ENCODE measurements at regions not wholly inside any gene's neighbourhood (a gene's known extent, or its start where the extent isn't known, plus 50 kb on each side); places are given as distances from the start of the nearest gene placed in this dataset.

GRCh38 chr7:391961-392524 is 102.1 kb downstream of the FOXL3 start:
- no peak for ATAC-seq (ENCODE audit: insufficient read depth, low read depth)
- TF ChIP-seq CTCF (IDR thresholded peaks at IDR 0.05; ENCODE audit: borderline replicate concordance, extremely low read depth, low read length, poor library complexity, severe bottlenecking) (no peak), EZH2 (IDR thresholded peaks at IDR 0.05; ENCODE audit: borderline replicate concordance, low read depth, low read length, severe bottlenecking) (no peak)

GRCh38 chr7:392822-393221 is 102.9 kb downstream of the FOXL3 start:
- H3K4me2 ChIP-seq (ENCODE audit: insufficient read depth, low read length), result no peak overlapping the region
- no peaks in the 10 kb centered on the region for H4K20me1 ChIP-seq (ENCODE audit: insufficient read depth, low read length)
- TF ChIP-seq CTCF (IDR thresholded peaks at IDR 0.05; ENCODE audit: borderline replicate concordance, extremely low read depth, low read length, poor library complexity, severe bottlenecking), result no peak
- TF ChIP-seq EZH2 (IDR thresholded peaks at IDR 0.05; ENCODE audit: borderline replicate concordance, low read depth, low read length, severe bottlenecking), result no peak
- ATAC-seq (ENCODE audit: insufficient read depth, low read depth) (no peak), DNase-seq (no peak)
- H3K36me3 ChIP-seq (ENCODE audit: insufficient read depth, low read length), result no peaks in the 10 kb centered on the region
- no peak overlapping the region for H3K9ac ChIP-seq (ENCODE audit: low read depth, low read length)
- no peaks in the 10 kb centered on the region for H3K27me3 ChIP-seq (ENCODE audit: insufficient read depth, low read length, poor library complexity)
- H3K79me2 ChIP-seq (ENCODE audit: insufficient read depth, low read length), result no peaks in the 10 kb centered on the region
- H3K9me3 ChIP-seq (ENCODE audit: insufficient read depth, low read length, severe bottlenecking), result peaks cover 20% of the 10 kb centered on the region
- no peaks in the 10 kb centered on the region for H3K4me1 ChIP-seq (ENCODE audit: insufficient read depth, low read length)
- no peak overlapping the region for H2AFZ ChIP-seq (ENCODE audit: low read depth, low read length)
- no peak overlapping the region for H3K4me3 ChIP-seq (ENCODE audit: low read depth in 1 of 2, low read length in 2 of 2)
- no peak overlapping the region for H3K27ac ChIP-seq (ENCODE audit: low read length)

More at GRCh38 chr7:391961-392524, 102.1 kb downstream of the FOXL3 start:
- H3K4me3 ChIP-seq (ENCODE audit: low read depth in 1 of 2, low read length in 2 of 2), result no peak overlapping the region
- H3K27me3 ChIP-seq (ENCODE audit: insufficient read depth, low read length, poor library complexity), result no peaks in the 10 kb centered on the region
- no peak for DNase-seq
- H3K27ac ChIP-seq (ENCODE audit: low read length), result no peak overlapping the region
- H3K36me3 ChIP-seq (ENCODE audit: insufficient read depth, low read length), result no peaks in the 10 kb centered on the region
- H3K9me3 ChIP-seq (ENCODE audit: insufficient read depth, low read length, severe bottlenecking), result peaks cover 15% of the 10 kb centered on the region
- H3K4me2 ChIP-seq (ENCODE audit: insufficient read depth, low read length), result no peak overlapping the region
- H2AFZ ChIP-seq (ENCODE audit: low read depth, low read length), result no peak overlapping the region
- H3K9ac ChIP-seq (ENCODE audit: low read depth, low read length), result no peak overlapping the region
- no peaks in the 10 kb centered on the region for H3K79me2 ChIP-seq (ENCODE audit: insufficient read depth, low read length)
- no peaks in the 10 kb centered on the region for H4K20me1 ChIP-seq (ENCODE audit: insufficient read depth, low read length)
- H3K4me1 ChIP-seq (ENCODE audit: insufficient read depth, low read length), result no peaks in the 10 kb centered on the region

GRCh38 chr7:395643-396042 is 105.7 kb downstream of the FOXL3 start:
- H3K36me3 ChIP-seq (ENCODE audit: insufficient read depth, low read length), result no peaks in the 10 kb centered on the region
- no peaks in the 10 kb centered on the region for H3K4me1 ChIP-seq (ENCODE audit: insufficient read depth, low read length)
- H3K4me3 ChIP-seq (ENCODE audit: low read depth in 1 of 2, low read length in 2 of 2), result no peak overlapping the region
- no peak overlapping the region for H3K27ac ChIP-seq (ENCODE audit: low read length)
- H4K20me1 ChIP-seq (ENCODE audit: insufficient read depth, low read length), result no peaks in the 10 kb centered on the region
- H3K9me3 ChIP-seq (ENCODE audit: insufficient read depth, low read length, severe bottlenecking), result peaks cover 38% of the 10 kb centered on the region
- no peak overlapping the region for H2AFZ ChIP-seq (ENCODE audit: low read depth, low read length)
- no peaks in the 10 kb centered on the region for H3K79me2 ChIP-seq (ENCODE audit: insufficient read depth, low read length)
- H3K4me2 ChIP-seq (ENCODE audit: insufficient read depth, low read length), result no peak overlapping the region
- no peak for DNase-seq
- TF ChIP-seq EZH2 (IDR thresholded peaks at IDR 0.05; ENCODE audit: borderline replicate concordance, low read depth, low read length, severe bottlenecking) (no peak), CTCF (IDR thresholded peaks at IDR 0.05; ENCODE audit: borderline replicate concordance, extremely low read depth, low read length, poor library complexity, severe bottlenecking) (no peak)
- H3K9ac ChIP-seq (ENCODE audit: low read depth, low read length), result no peak overlapping the region
- no peaks in the 10 kb centered on the region for H3K27me3 ChIP-seq (ENCODE audit: insufficient read depth, low read length, poor library complexity)
- no peak for ATAC-seq (ENCODE audit: insufficient read depth, low read depth)
